ENCODE measurements at regions not wholly inside any gene's neighbourhood (a gene's known extent, or its start where the extent isn't known, plus 50 kb on each side); places are given as distances from the start of the nearest gene placed in this dataset.
"Not testable (repeated sequence)": the region's sequence is repeated elsewhere in the genome, so short reads cannot be mapped to it uniquely, and the experiment has no call there.

DNA sequence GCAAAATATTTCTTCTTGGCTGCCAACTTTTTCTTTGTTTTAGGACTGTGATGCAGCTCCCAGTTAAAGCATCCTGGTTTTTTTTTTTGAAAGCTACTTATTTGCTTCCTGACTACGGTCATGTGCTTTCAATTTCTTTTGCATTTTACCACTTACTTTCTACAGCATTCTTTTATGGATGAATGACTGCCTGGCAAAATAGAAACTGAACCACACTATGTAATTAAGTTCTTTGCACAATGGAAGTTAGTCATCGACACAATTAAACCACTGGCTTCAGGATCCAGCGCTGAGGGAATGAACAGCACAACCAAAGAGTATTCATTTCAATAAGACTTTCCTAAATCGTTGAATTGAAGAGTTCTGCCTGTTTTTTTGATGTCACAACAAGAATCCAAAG is 82.2 kb upstream of the EPHA3 start:
- no peaks in the 10 kb centered on the region for H3K36me3 Mint-ChIP-seq
- no peak overlapping the region for H3K4me3 Mint-ChIP-seq
- DNase-seq (ENCODE audit: low spot score) (no peak), ATAC-seq (no peak)
- POLR2A ChIA-PET: interaction anchor here (0.5 kb wide), 1 partner anchor 431 kb away, joined by 5 read pairs; no protein-coding TSS in a partner anchor
- no peak overlapping the region for H3K27ac Mint-ChIP-seq
- TF ChIP-seq NFE2L1 (CRISPR knock-in tag; IDR thresholded peaks at IDR 0.05) (no peak), ZNF263 (CRISPR knock-in tag; IDR thresholded peaks at IDR 0.05; ENCODE audit: low read depth) (no peak), SOX15 (CRISPR knock-in tag; IDR thresholded peaks at IDR 0.05) (no peak), GABPB1 (CRISPR knock-in tag; IDR thresholded peaks at IDR 0.05) (no peak), ZSCAN18 (CRISPR knock-in tag; IDR thresholded peaks at IDR 0.05) (no peak), NR2C2 (CRISPR knock-in tag; IDR thresholded peaks at IDR 0.05) (no peak), JUN (CRISPR knock-in tag; IDR thresholded peaks at IDR 0.05) (no peak), ETV6 (CRISPR knock-in tag; IDR thresholded peaks at IDR 0.05) (no peak), CREM (CRISPR knock-in tag; IDR thresholded peaks at IDR 0.05) (no peak), TP53 (CRISPR knock-in tag; IDR thresholded peaks at IDR 0.05) (no peak), PRRX2 (CRISPR knock-in tag; IDR thresholded peaks at IDR 0.05) (no peak), NR3C1 (CRISPR knock-in tag; conservative IDR thresholded peaks at IDR 0.05; ENCODE audit: low read depth) (no peak)
- TF ChIP-seq, protein P1, sequence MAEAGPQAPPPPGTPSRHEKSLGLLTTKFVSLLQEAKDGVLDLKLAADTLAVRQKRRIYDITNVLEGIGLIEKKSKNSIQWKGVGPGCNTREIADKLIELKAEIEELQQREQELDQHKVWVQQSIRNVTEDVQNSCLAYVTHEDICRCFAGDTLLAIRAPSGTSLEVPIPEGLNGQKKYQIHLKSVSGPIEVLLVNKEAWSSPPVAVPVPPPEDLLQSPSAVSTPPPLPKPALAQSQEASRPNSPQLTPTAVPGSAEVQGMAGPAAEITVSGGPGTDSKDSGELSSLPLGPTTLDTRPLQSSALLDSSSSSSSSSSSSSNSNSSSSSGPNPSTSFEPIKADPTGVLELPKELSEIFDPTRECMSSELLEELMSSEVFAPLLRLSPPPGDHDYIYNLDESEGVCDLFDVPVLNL (CRISPR knock-in tag; IDR thresholded peaks at IDR 0.05; ENCODE audit: borderline replicate concordance, low read depth): no peak
- TF ChIP-seq, protein P2, sequence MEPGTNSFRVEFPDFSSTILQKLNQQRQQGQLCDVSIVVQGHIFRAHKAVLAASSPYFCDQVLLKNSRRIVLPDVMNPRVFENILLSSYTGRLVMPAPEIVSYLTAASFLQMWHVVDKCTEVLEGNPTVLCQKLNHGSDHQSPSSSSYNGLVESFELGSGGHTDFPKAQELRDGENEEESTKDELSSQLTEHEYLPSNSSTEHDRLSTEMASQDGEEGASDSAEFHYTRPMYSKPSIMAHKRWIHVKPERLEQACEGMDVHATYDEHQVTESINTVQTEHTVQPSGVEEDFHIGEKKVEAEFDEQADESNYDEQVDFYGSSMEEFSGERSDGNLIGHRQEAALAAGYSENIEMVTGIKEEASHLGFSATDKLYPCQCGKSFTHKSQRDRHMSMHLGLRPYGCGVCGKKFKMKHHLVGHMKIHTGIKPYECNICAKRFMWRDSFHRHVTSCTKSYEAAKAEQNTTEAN (CRISPR knock-in tag; IDR thresholded peaks at IDR 0.05): no peak
- H3K9me3 Mint-ChIP-seq: no peaks in the 10 kb centered on the region
- H3K4me1 Mint-ChIP-seq: no peaks in the 10 kb centered on the region
- no peaks in the 10 kb centered on the region for H3K27me3 Mint-ChIP-seq (ENCODE audit: low read depth)
- CTCF ChIA-PET: no interaction called here

DNA sequence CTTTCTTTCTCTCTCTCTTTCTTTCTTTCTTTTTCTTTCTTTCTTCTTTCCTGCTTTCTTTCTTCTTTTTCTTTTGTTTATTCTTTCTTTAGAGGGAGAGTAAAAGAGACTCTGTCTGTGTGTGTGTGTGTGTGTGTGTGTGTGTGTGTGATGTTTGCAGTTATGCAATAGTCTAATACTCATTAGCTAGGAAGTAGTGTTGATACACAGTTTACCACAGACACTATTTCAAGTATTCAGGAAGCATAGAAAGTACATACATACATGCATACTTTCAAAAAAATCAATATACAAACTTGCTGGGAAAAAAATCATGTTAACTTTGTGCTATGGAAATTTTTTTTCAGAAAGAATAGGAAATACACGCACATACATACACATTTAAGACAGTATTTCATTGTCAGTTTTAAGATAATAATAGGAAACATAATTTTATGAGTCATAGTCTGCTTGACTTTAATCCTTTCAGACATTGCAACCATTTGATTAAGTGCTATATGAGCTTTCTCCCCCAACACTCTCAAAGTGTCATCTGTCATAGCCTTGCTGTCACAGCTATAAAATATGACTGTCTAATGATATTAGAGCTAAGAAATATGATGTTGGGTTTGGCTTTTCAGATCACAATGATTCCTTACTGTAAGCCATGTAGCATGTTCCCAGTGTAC is 74.9 kb upstream of the EPHA3 start:
- TF ChIP-seq NR2C2 (CRISPR knock-in tag; IDR thresholded peaks at IDR 0.05) (no peak), ZNF263 (CRISPR knock-in tag; IDR thresholded peaks at IDR 0.05; ENCODE audit: low read depth) (no peak), ZNF317 (CRISPR knock-in tag; IDR thresholded peaks at IDR 0.05; ENCODE audit: borderline replicate concordance, low read depth) (no peak), ZNF416 (CRISPR knock-in tag; IDR thresholded peaks at IDR 0.05) (no peak), CTCF (IDR thresholded peaks at IDR 0.05) (no peak)
- TF ChIP-seq, protein P3, sequence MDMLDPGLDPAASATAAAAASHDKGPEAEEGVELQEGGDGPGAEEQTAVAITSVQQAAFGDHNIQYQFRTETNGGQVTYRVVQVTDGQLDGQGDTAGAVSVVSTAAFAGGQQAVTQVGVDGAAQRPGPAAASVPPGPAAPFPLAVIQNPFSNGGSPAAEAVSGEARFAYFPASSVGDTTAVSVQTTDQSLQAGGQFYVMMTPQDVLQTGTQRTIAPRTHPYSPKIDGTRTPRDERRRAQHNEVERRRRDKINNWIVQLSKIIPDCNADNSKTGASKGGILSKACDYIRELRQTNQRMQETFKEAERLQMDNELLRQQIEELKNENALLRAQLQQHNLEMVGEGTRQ (CRISPR knock-in tag; IDR thresholded peaks at IDR 0.05): no peak
- TF ChIP-seq, protein P4, sequence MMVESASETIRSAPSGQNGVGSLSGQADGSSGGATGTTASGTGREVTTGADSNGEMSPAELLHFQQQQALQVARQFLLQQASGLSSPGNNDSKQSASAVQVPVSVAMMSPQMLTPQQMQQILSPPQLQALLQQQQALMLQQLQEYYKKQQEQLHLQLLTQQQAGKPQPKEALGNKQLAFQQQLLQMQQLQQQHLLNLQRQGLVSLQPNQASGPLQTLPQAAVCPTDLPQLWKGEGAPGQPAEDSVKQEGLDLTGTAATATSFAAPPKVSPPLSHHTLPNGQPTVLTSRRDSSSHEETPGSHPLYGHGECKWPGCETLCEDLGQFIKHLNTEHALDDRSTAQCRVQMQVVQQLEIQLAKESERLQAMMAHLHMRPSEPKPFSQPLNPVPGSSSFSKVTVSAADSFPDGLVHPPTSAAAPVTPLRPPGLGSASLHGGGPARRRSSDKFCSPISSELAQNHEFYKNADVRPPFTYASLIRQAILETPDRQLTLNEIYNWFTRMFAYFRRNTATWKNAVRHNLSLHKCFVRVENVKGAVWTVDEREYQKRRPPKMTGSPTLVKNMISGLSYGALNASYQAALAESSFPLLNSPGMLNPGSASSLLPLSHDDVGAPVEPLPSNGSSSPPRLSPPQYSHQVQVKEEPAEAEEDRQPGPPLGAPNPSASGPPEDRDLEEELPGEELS (CRISPR knock-in tag; IDR thresholded peaks at IDR 0.05): no peak
- Mint-ChIP-seq H3K9me3 (peaks cover 23% of the 10 kb centered on the region), H3K4me3 (no peak overlapping the region), H3K36me3 (peaks cover 13% of the 10 kb centered on the region), H3K27me3 (ENCODE audit: low read depth) (no peaks in the 10 kb centered on the region), H3K27ac (no peak overlapping the region), H3K4me1 (no peaks in the 10 kb centered on the region)
- POLR2A ChIA-PET: no interaction called here
- DNase-seq (ENCODE audit: low spot score) (no peak), ATAC-seq (no peak)
- CTCF ChIA-PET: no interaction called here

DNA sequence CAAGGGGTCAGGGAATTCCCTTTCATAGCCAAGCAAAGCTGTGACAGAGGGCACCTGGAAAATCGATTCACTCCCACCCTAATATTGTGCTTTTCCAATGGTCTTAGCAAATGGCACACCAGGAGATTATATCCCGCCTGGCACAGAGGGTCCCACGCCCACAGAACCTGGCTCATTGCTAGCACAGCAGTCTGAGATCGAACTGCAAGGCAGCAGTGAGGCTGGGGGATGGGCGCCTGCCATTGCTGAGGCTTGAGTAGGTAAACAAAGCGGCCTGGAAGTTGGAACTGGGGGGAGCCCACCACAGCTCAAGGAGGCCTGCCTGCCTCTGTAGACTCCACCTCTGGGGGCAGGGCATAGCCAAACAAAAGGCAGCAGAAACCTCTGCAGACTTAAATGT is 72.7 kb upstream of the EPHA3 start:
- DNase-seq (ENCODE audit: low spot score); H3K27me3 Mint-ChIP-seq (ENCODE audit: low read depth); ATAC-seq; POLR2A ChIA-PET; H3K27ac Mint-ChIP-seq; CTCF ChIA-PET; H3K4me1 Mint-ChIP-seq; H3K4me3 Mint-ChIP-seq: not testable (repeated sequence)
- peaks cover 23% of the 10 kb centered on the region for H3K9me3 Mint-ChIP-seq
- H3K36me3 Mint-ChIP-seq: peaks cover 13% of the 10 kb centered on the region

Data from WTC11 (cell line).